MM.1S (cell line): ENCODE measurements at regions not wholly inside any gene's neighbourhood (a gene's known extent, or its start where the extent isn't known, plus 50 kb on each side); places are given as distances from the start of the nearest gene placed in this dataset.

ENCODE experiments used
- EZH2 ChIP-seq: fragments of 300-600 bp; sonication (generic); optimal IDR thresholded peaks from 2 replicates; pipeline ENCODE3; 2017; ENCODE audit warnings: low read depth, mild to moderate bottlenecking, antibody characterized with exemption, low read length, mixed read lengths
- EZH2phosphoT487 ChIP-seq: fragments of 300-600 bp; sonication (generic); IDR thresholded peaks from 2 replicates; pipeline ENCODE4 v1.6.1; 2018; ENCODE audit warnings: antibody characterized with exemption, low read length
- TF ChIP-seq, protein P1 (sequence below): fragments of 300-600 bp; sonication (generic); IDR thresholded peaks from 2 replicates; pipeline ENCODE4 v1.5.1; 2016; ENCODE audit warnings: antibody characterized with exemption, low read length, mixed read lengths

DNA sequence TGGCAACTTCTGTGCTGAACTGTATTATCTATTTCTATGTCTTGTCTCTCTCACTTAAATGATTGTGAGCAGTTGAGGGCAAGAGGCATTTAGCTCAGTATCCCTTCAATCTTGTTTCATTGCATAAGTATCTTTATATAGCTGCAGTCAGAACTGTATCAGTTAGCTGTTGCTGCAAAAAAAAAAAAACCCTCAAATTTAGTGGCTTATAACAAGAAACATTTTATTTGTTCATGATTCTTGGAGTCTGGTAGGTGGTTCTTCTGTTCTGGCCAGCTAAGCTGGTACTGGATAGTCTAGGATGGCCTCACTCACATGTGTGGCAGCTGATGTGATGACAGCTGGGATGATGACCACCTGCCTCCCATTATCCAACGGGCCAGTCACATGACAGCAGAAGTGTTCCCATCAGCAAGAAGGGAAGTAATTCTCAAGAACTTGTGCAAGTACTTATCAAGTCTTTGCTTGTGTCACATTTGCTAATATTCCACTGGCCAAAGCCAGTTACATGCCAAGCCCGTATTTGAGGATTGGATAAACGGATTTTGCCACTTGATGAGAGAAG, 67.8 kb downstream of the SLC4A3 start:
- TF ChIP-seq, protein P1, sequence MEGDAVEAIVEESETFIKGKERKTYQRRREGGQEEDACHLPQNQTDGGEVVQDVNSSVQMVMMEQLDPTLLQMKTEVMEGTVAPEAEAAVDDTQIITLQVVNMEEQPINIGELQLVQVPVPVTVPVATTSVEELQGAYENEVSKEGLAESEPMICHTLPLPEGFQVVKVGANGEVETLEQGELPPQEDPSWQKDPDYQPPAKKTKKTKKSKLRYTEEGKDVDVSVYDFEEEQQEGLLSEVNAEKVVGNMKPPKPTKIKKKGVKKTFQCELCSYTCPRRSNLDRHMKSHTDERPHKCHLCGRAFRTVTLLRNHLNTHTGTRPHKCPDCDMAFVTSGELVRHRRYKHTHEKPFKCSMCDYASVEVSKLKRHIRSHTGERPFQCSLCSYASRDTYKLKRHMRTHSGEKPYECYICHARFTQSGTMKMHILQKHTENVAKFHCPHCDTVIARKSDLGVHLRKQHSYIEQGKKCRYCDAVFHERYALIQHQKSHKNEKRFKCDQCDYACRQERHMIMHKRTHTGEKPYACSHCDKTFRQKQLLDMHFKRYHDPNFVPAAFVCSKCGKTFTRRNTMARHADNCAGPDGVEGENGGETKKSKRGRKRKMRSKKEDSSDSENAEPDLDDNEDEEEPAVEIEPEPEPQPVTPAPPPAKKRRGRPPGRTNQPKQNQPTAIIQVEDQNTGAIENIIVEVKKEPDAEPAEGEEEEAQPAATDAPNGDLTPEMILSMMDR: no peak
- TF ChIP-seq EZH2phosphoT487 (no peak), EZH2 (no peak)
